Keratinocyte (primary cell): ENCODE measurements at regions not wholly inside any gene's neighbourhood (a gene's known extent, or its start where the extent isn't known, plus 50 kb on each side); places are given as distances from the start of the nearest gene placed in this dataset.

Source experiments
- DNase-seq: peaks from one replicate; pipeline ENCODE4 v3.0.0-alpha.2; 2011; ENCODE audit warnings: low read depth, missing footprints, low spot score
- FAIRE-seq: peaks from 2 replicates; lab custom pipeline; 2011; peaks lifted over from hg19 to GRCh38; lab: Jason Lieb, UNC
- H2AFZ ChIP-seq: 2 replicates; pipeline ENCODE4 v1.6.0; 2012; ENCODE audit warnings: low read length, control low read depth, inconsistent platforms; ENCODE audit not compliant: control insufficient read depth
- H3K27ac ChIP-seq: 2 replicates; pipeline ENCODE4 v1.5.1; 2011; ENCODE audit warnings: low read length; ENCODE audit not compliant: control insufficient read depth, insufficient read depth
- H3K27me3 ChIP-seq: 3 replicates; pipeline ENCODE4 v1.6.0; 2011; ENCODE audit warnings: low read length; ENCODE audit not compliant: control insufficient read depth, insufficient read depth; ENCODE audit errors: extremely low read depth
- H3K36me3 ChIP-seq, 2 experiments: 2 replicates in 1 of 2; 3 replicates in 1 of 2; pipeline ENCODE4 v1.5.1; 2011; ENCODE audit warnings: low read length in 2 of 2, mild to moderate bottlenecking in 1 of 2; ENCODE audit not compliant: control insufficient read depth in 2 of 2, insufficient read depth in 2 of 2; ENCODE audit errors: extremely low read depth in 1 of 2
- H3K4me1 ChIP-seq: 3 replicates; pipeline ENCODE4 v1.5.1; 2011; ENCODE audit warnings: low read length; ENCODE audit not compliant: control insufficient read depth, insufficient read depth; ENCODE audit errors: extremely low read depth
- H3K4me2 ChIP-seq: 3 replicates; pipeline ENCODE4 v1.6.0; 2011; ENCODE audit warnings: low read depth, low read length; ENCODE audit not compliant: control insufficient read depth, insufficient read depth; ENCODE audit errors: extremely low read depth
- H3K4me3 ChIP-seq, 3 experiments: fragments of 200-600 bp in 1 of 3; sonication (generic) in 1 of 3; 2 replicates in 2 of 3; 3 replicates in 1 of 3; pipeline ENCODE4 v1.5.1; 2011 to 2016; ENCODE audit warnings: low read length in 3 of 3, mild to moderate bottlenecking in 3 of 3, control low read depth in 2 of 3, inconsistent platforms in 1 of 3, low read depth in 1 of 3, mixed read lengths in 1 of 3, mixed run types in 1 of 3, moderate library complexity in 1 of 3; ENCODE audit not compliant: control insufficient read depth in 2 of 3, insufficient read depth in 2 of 3; ENCODE audit errors: extremely low read depth in 1 of 3
- H3K79me2 ChIP-seq: 2 replicates; pipeline ENCODE4 v1.6.0; 2012; ENCODE audit warnings: low read length; ENCODE audit not compliant: control insufficient read depth, insufficient read depth
- H3K9ac ChIP-seq: 3 replicates; pipeline ENCODE4 v1.6.0; 2011; ENCODE audit warnings: low read length; ENCODE audit not compliant: control insufficient read depth, insufficient read depth; ENCODE audit errors: extremely low read depth
- H3K9me1 ChIP-seq: 3 replicates; pipeline ENCODE4 v1.6.0; 2011; ENCODE audit warnings: low read length; ENCODE audit not compliant: control insufficient read depth, insufficient read depth; ENCODE audit errors: extremely low read depth
- H3K9me3 ChIP-seq: 2 replicates; pipeline ENCODE4 v1.5.1; 2012; ENCODE audit warnings: low read depth, low read length; ENCODE audit not compliant: control insufficient read depth
- H4K20me1 ChIP-seq: 3 replicates; pipeline ENCODE4 v1.6.0; 2011; ENCODE audit warnings: low read length; ENCODE audit not compliant: control insufficient read depth, insufficient read depth; ENCODE audit errors: extremely low read depth
- EZH2 ChIP-seq: IDR thresholded peaks from one replicate; pipeline ENCODE4 v1.6.1; 2012; ENCODE audit warnings: inconsistent platforms, mild to moderate bottlenecking, low read length, moderate library complexity
- dilution Hi-C: fragments of 300-500 bp; cut with MboI; formaldehyde crosslinking; loops from one replicate; pipeline ENCODE4 v1.7.0; 2020; ENCODE audit warnings: low sequenced_read_pairs; ENCODE audit not compliant: extremely low pct_ligation_motif_present
- TF ChIP-seq, protein P1 (sequence below), 3 experiments: IDR thresholded peaks in 1 of 3; conservative IDR thresholded peaks in 1 of 3; optimal IDR thresholded peaks in 1 of 3; 2 replicates in 2 of 3; 3 replicates in 1 of 3; pipeline versions ENCODE3 to v1.5.1; 2011; ENCODE audit warnings: low read length in 3 of 3, mild to moderate bottlenecking in 3 of 3, moderate library complexity in 2 of 3, control low read depth in 1 of 3, inconsistent platforms in 1 of 3; ENCODE audit not compliant: insufficient read depth in 2 of 3; ENCODE audit errors: extremely low read depth in 1 of 3

DNA sequence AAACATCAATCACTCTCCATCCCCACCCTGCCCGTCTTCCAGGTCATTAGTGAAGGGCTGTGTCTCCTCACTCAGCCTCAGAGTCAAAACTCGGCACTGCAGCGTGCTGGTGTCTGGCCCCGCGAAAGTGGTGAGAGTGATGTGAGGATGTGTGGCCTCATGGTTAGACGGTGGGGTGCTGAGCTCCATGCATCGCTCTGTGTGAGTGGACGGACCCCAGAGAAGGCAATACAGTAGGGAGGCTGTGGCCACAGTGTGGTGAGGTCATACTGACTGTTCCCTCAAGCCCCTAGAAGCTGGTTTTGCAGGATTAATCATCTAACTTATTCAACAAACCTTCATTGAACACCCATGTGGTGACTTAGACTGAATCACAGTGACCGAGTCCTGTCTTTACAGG lies 329.9 kb upstream of the AJAP1 start:
- TF ChIP-seq, protein P1, sequence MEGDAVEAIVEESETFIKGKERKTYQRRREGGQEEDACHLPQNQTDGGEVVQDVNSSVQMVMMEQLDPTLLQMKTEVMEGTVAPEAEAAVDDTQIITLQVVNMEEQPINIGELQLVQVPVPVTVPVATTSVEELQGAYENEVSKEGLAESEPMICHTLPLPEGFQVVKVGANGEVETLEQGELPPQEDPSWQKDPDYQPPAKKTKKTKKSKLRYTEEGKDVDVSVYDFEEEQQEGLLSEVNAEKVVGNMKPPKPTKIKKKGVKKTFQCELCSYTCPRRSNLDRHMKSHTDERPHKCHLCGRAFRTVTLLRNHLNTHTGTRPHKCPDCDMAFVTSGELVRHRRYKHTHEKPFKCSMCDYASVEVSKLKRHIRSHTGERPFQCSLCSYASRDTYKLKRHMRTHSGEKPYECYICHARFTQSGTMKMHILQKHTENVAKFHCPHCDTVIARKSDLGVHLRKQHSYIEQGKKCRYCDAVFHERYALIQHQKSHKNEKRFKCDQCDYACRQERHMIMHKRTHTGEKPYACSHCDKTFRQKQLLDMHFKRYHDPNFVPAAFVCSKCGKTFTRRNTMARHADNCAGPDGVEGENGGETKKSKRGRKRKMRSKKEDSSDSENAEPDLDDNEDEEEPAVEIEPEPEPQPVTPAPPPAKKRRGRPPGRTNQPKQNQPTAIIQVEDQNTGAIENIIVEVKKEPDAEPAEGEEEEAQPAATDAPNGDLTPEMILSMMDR (optimal IDR thresholded peaks at IDR 0.05 in 1 of 3, IDR thresholded peaks at IDR 0.05 in 1 of 3, conservative IDR thresholded peaks at IDR 0.05 in 1 of 3; ENCODE audit: extremely low read depth in 1 of 3, insufficient read depth in 2 of 3, low read length in 3 of 3) = no peak
- no peak for TF ChIP-seq EZH2
- H3K27me3 ChIP-seq = no peaks in the 10 kb centered on the region
- no peaks in the 10 kb centered on the region for H3K9me1 ChIP-seq
- no peak overlapping the region for H3K9ac ChIP-seq
- no peak for DNase-seq
- no peak overlapping the region for H3K27ac ChIP-seq
- no peaks in the 10 kb centered on the region for H4K20me1 ChIP-seq
- H3K9me3 ChIP-seq = peaks cover 8% of the 10 kb centered on the region
- dilution Hi-C loops = no loop called here
- H3K79me2 ChIP-seq = no peaks in the 10 kb centered on the region
- FAIRE-seq = no peak
- no peak overlapping the region for H3K4me3 ChIP-seq
- no peaks in the 10 kb centered on the region for H3K4me1 ChIP-seq
- H2AFZ ChIP-seq = no peak overlapping the region
- H3K4me2 ChIP-seq = no peak overlapping the region
- H3K36me3 ChIP-seq = no peaks in the 10 kb centered on the region

DNA sequence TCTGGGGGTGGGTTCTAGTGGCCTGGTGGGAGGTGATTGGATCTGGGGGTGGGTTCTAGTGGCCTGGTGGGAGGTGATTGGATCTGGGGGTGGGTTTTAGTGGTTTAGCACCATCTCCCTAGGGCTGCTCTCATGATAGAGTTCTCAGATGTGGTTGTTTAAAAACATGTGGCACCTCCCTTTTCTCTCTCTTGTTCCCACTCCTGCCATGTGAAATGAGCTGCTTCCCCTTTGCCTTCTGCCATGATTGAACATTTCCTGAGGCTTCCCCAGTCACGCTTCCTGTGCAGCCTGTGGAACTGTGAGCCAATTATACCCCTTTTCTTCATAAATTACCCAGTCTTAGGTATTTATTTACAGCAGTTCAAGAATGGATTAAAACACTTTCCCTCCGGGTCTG lies 327.3 kb upstream of the AJAP1 start:
- TF ChIP-seq, protein P1 (optimal IDR thresholded peaks at IDR 0.05 in 1 of 3, IDR thresholded peaks at IDR 0.05 in 1 of 3, conservative IDR thresholded peaks at IDR 0.05 in 1 of 3; ENCODE audit: extremely low read depth in 1 of 3, insufficient read depth in 2 of 3, low read length in 3 of 3) = no peak
- TF ChIP-seq EZH2 = no peak
- Histone ChIP-seq H3K79me2 (no peaks in the 10 kb centered on the region), H3K9me1 (no peaks in the 10 kb centered on the region), H3K4me3 (no peak overlapping the region), H3K27ac (no peak overlapping the region), H3K4me2 (no peak overlapping the region), H3K9ac (no peak overlapping the region), H3K4me1 (no peaks in the 10 kb centered on the region), H3K9me3 (peaks cover 12% of the 10 kb centered on the region), H3K27me3 (no peaks in the 10 kb centered on the region), H3K36me3 (no peaks in the 10 kb centered on the region), H2AFZ (no peak overlapping the region), H4K20me1 (no peaks in the 10 kb centered on the region)
- dilution Hi-C loops = no loop called here
- DNase-seq (no peak), FAIRE-seq (no peak)
